Mammary epithelial cell (primary cell): ENCODE measurements at regions not wholly inside any gene's neighbourhood (a gene's known extent, or its start where the extent isn't known, plus 50 kb on each side); places are given as distances from the start of the nearest gene placed in this dataset.

ENCODE experiments used
- EZH2 ChIP-seq: IDR thresholded peaks from 2 replicates; pipeline ENCODE4 v1.6.1; 2012; ENCODE audit warnings: low read length, inconsistent platforms, borderline replicate concordance
- TF ChIP-seq, protein P1 (sequence below), 2 donors: IDR thresholded peaks in 1 of 2; conservative IDR thresholded peaks in 1 of 2; 2 replicates each; pipeline ENCODE4 v1.5.1; 2011 to 2012; ENCODE audit warnings: inconsistent platforms in 2 of 2, low read length in 2 of 2, mild to moderate bottlenecking in 2 of 2, control low read depth in 1 of 2, low read depth in 1 of 2; ENCODE audit not compliant: insufficient read depth in 1 of 2; ENCODE audit errors: extremely low read depth in 1 of 2

GRCh38 chr15:26197719-26198118, 334.6 kb upstream of the ATP10A start:
- TF ChIP-seq, protein P1, sequence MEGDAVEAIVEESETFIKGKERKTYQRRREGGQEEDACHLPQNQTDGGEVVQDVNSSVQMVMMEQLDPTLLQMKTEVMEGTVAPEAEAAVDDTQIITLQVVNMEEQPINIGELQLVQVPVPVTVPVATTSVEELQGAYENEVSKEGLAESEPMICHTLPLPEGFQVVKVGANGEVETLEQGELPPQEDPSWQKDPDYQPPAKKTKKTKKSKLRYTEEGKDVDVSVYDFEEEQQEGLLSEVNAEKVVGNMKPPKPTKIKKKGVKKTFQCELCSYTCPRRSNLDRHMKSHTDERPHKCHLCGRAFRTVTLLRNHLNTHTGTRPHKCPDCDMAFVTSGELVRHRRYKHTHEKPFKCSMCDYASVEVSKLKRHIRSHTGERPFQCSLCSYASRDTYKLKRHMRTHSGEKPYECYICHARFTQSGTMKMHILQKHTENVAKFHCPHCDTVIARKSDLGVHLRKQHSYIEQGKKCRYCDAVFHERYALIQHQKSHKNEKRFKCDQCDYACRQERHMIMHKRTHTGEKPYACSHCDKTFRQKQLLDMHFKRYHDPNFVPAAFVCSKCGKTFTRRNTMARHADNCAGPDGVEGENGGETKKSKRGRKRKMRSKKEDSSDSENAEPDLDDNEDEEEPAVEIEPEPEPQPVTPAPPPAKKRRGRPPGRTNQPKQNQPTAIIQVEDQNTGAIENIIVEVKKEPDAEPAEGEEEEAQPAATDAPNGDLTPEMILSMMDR (conservative IDR thresholded peaks at IDR 0.05 in 1 of 2, IDR thresholded peaks at IDR 0.05 in 1 of 2; ENCODE audit: extremely low read depth in 1 of 2, insufficient read depth in 1 of 2, low read depth in 1 of 2, low read length in 2 of 2) = no peak
- no peak for TF ChIP-seq EZH2
